T47D (cell line): ENCODE measurements at regions not wholly inside any gene's neighbourhood (a gene's known extent, or its start where the extent isn't known, plus 50 kb on each side); places are given as distances from the start of the nearest gene placed in this dataset.

Experiments used
- DNase-seq, 2 experiments: peaks; one replicate each; pipeline versions ENCODE4 v3.0.0 to v3.0.0-alpha.2; 2011 to 2012; ENCODE audit warnings: low read depth in 1 of 2, low spot score in 1 of 2
- JUND ChIP-seq: IDR thresholded peaks from 2 replicates; pipeline ENCODE4 v1.6.1; 2012; ENCODE audit warnings: low read depth
- in situ Hi-C: cut with HindIII; loops from 2 replicates; pipeline ENCODE4 v1.10.0; 2016; ENCODE audit warnings: low sequenced_read_pairs, low pct_unique_long_range_greater_than_20kb

DNA sequence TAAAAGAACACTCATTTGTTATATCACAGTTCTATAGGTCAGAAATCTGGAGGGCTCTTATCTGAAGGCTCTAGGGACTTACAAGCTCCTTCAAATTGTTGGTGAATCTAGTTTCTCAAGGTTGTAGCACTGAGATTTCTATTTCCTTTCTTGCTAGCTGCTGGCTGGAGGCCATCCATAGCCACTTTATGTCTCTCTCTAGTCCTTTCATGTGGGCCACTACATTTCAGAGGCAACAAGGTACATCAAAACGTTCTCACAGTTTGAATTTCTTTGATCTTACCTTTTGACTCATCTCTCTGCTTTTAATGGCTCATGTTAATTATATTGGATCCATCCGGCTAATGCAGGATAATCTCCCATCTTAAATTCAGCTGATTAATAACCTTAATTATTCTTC is 286.8 kb downstream of the DIO2 start:
- TF ChIP-seq JUND: no peak
- in situ Hi-C loops: no loop called here
- DNase-seq: no peak

DNA sequence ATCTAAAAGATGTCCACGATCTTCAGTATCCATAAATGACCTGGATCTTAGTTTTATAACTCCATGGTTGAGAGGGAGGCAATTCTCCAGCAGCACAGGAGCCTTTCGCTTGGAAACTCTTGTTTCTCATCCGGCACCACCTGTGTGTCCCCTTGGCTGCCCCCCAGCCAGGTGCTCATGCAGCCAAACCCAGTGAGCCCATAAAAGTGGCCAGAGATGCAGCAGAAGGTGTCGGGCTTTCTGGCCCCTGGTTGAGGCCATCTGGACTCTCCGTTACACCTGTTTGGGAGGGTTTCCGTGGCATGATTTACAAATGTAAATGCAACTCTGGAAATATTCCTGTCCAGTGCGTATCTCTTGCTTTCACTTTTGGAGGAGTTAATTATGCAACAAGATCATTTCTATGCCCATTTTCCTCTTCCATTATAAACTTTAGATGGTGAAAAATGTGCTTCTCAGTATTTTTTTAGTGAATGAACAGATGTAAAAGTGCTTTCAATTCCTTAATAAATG is 291.1 kb downstream of the DIO2 start:
- no peak for DNase-seq
- TF ChIP-seq JUND: no peak
- in situ Hi-C loops: no loop called here
